ENCODE measurements at regions not wholly inside any gene's neighbourhood (a gene's known extent, or its start where the extent isn't known, plus 50 kb on each side); places are given as distances from the start of the nearest gene placed in this dataset.

DNA sequence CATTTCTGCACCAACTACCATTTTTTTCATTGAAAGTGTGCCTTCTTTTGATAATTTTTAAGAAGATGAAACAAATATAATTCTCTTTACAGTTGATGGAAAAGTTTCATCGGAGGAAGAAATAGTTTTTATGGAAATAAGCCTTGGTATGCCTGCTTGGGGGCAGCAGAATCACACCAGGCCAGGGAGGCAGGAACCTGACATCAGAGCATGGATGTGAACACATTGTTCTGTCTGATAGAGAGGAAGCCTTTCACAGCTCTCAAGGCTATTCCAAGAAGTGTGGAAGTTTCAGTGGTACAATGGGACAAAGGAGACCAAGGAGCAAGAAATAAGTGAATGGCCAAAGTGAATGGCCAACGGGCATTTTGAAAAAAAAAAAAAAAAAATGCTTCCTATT is 162.2 kb upstream of the KCNK2 start:
- CTCF ChIA-PET: no interaction called here
- Histone ChIP-seq H3K27me3 (replicated peaks; ENCODE audit: insufficient read depth, low read depth, low read length, poor library complexity) (peaks cover 11% of the 10 kb centered on the region), H3K4me1 (ENCODE audit: insufficient read depth, low read length, poor library complexity, severe bottlenecking) (no peaks in the 10 kb centered on the region), H3K36me3 (ENCODE audit: insufficient read depth, low read length, poor library complexity, severe bottlenecking) (no peaks in the 10 kb centered on the region), H3K4me3 (ENCODE audit: low read depth, low read length, poor library complexity, severe bottlenecking) (no peak overlapping the region), H3K27ac (ENCODE audit: low read depth, low read length, poor library complexity, severe bottlenecking) (no peak overlapping the region), H3K9me3 (ENCODE audit: low read depth, low read length, poor library complexity, severe bottlenecking) (no peaks in the 10 kb centered on the region)
- no TSS peak for BruUV-seq (replicated peaks)
- TF ChIP-seq, protein P1, sequence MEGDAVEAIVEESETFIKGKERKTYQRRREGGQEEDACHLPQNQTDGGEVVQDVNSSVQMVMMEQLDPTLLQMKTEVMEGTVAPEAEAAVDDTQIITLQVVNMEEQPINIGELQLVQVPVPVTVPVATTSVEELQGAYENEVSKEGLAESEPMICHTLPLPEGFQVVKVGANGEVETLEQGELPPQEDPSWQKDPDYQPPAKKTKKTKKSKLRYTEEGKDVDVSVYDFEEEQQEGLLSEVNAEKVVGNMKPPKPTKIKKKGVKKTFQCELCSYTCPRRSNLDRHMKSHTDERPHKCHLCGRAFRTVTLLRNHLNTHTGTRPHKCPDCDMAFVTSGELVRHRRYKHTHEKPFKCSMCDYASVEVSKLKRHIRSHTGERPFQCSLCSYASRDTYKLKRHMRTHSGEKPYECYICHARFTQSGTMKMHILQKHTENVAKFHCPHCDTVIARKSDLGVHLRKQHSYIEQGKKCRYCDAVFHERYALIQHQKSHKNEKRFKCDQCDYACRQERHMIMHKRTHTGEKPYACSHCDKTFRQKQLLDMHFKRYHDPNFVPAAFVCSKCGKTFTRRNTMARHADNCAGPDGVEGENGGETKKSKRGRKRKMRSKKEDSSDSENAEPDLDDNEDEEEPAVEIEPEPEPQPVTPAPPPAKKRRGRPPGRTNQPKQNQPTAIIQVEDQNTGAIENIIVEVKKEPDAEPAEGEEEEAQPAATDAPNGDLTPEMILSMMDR (conservative IDR thresholded peaks at IDR 0.05; ENCODE audit: low read depth, low read length): no peak
- no peak for TF ChIP-seq EZH2 (IDR thresholded peaks at IDR 0.05; ENCODE audit: borderline replicate concordance, low read depth, low read length, poor library complexity, severe bottlenecking)
- POLR2A ChIA-PET (ENCODE audit: low non-redundant PET): no interaction called here
- DNase-seq (ENCODE audit: low spot score): no peak
- intact Hi-C loops (cut with micrococcal nuclease; ENCODE audit: unreplicated experiment): no loop called here

DNA sequence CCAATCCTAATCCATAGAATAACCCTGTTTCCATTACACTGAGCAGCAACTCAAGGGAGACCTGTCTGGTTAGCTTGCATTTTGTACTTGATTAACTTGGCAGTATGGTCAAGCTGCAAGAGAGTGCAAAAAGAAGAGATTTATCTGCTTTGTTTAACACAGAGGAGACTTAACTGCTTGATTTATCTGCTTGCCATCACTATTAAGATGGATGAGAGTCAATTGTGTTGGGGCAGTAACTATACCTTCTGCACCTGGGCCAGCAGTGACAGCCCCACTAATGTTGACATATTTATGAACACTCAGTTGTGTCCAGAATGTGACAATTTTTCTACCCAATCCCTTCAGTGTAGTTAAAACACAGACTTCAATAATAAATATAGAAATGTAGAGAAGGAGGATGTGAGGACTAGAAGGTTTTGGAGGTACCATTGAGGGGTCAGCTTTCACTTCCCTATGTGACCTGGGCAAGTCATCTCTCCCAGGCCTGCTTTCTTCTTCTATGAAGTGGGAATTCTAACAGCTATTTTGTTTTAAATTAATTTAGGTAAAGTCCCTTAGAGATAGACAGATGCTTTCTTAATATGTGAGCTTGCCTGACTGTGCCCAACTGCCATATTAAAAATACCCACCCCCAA is 159.1 kb upstream of the KCNK2 start:
- H3K27ac ChIP-seq (ENCODE audit: low read depth, low read length, poor library complexity, severe bottlenecking): no peak overlapping the region
- H3K4me3 ChIP-seq (ENCODE audit: low read depth, low read length, poor library complexity, severe bottlenecking): no peak overlapping the region
- DNase-seq (ENCODE audit: low spot score): no peak
- intact Hi-C loops (cut with micrococcal nuclease; ENCODE audit: unreplicated experiment): no loop called here
- no peaks in the 10 kb centered on the region for H3K9me3 ChIP-seq (ENCODE audit: low read depth, low read length, poor library complexity, severe bottlenecking)
- no TSS peak for BruUV-seq (replicated peaks)
- no peaks in the 10 kb centered on the region for H3K4me1 ChIP-seq (ENCODE audit: insufficient read depth, low read length, poor library complexity, severe bottlenecking)
- CTCF ChIA-PET: no interaction called here
- H3K27me3 ChIP-seq (replicated peaks; ENCODE audit: insufficient read depth, low read depth, low read length, poor library complexity): peaks cover 9% of the 10 kb centered on the region
- POLR2A ChIA-PET (ENCODE audit: low non-redundant PET): no interaction called here
- no peaks in the 10 kb centered on the region for H3K36me3 ChIP-seq (ENCODE audit: insufficient read depth, low read length, poor library complexity, severe bottlenecking)
- no peak for TF ChIP-seq EZH2 (IDR thresholded peaks at IDR 0.05; ENCODE audit: borderline replicate concordance, low read depth, low read length, poor library complexity, severe bottlenecking)
- TF ChIP-seq, protein P1 (conservative IDR thresholded peaks at IDR 0.05; ENCODE audit: low read depth, low read length): no peak

DNA sequence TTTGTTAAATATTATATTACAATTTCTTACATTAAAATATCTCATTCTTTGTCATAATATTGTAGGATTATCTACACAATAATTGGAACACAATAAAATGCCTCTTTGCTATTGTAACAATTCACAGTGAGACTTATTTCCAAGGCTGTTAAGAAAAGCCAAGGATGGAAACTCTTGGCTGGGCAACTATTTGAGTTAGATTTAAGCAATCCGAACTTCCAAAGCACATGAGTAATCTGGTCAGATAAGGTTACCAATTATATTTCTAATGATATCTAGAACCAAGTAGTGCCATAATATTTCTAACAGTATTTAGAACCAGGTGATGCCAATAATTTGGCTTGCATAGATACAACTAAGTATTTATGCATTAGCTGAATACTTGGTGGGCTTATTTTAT is 154.7 kb upstream of the KCNK2 start:
- H3K27me3 ChIP-seq (replicated peaks; ENCODE audit: insufficient read depth, low read depth, low read length, poor library complexity): peaks cover 3% of the 10 kb centered on the region
- BruUV-seq (replicated peaks): no TSS peak
- no peaks in the 10 kb centered on the region for H3K4me1 ChIP-seq (ENCODE audit: insufficient read depth, low read length, poor library complexity, severe bottlenecking)
- intact Hi-C loops (cut with micrococcal nuclease; ENCODE audit: unreplicated experiment): no loop called here
- no peak overlapping the region for H3K4me3 ChIP-seq (ENCODE audit: low read depth, low read length, poor library complexity, severe bottlenecking)
- no peak for DNase-seq (ENCODE audit: low spot score)
- ChIA-PET POLR2A (ENCODE audit: low non-redundant PET) (no interaction called here), CTCF (no interaction called here)
- H3K36me3 ChIP-seq (ENCODE audit: insufficient read depth, low read length, poor library complexity, severe bottlenecking): no peaks in the 10 kb centered on the region
- TF ChIP-seq EZH2 (IDR thresholded peaks at IDR 0.05; ENCODE audit: borderline replicate concordance, low read depth, low read length, poor library complexity, severe bottlenecking): no peak
- TF ChIP-seq, protein P1 (conservative IDR thresholded peaks at IDR 0.05; ENCODE audit: low read depth, low read length): no peak
- H3K27ac ChIP-seq (ENCODE audit: low read depth, low read length, poor library complexity, severe bottlenecking): no peak overlapping the region
- H3K9me3 ChIP-seq (ENCODE audit: low read depth, low read length, poor library complexity, severe bottlenecking): no peaks in the 10 kb centered on the region
